ENCODE measurements at regions not wholly inside any gene's neighbourhood (a gene's known extent, or its start where the extent isn't known, plus 50 kb on each side); places are given as distances from the start of the nearest gene placed in this dataset.

DNA sequence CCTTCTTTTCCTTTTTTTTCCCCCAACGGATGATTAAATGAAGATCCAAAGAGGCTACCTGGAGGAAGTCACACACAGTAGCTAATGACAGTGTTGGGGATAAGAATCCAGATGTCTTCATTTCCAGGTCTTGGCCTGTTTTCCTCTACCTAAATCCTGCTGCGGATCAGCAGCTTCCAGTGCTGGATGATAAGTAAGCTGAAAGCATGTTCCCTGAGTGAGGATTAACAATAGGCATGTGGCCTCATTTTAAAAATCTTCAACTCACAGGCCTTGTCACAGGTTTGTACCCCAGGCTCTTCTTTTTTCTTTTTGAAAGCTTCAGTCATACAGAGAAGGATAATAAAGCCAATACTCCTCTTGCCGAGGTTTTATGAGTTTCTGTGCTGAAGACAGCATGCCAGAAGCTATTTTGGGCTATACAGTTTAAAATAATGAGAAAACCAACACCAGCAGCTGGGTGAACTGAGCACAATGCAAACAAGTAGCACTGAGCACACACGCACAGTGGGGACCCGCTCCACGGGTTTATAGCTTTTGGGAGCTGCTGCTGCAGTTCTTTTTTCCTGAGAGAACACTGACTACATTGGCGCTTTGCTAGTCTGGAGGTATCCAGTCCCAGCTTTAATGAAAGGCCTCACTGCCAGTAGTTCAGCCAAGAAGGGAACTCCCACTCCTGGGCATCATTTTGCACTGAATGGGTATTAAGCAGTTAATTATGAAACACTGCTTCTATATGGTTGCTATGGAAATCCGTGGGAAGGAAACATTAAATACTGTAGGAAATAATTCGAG, 184.2 kb upstream of the CTSO start:
- H3K4me3 ChIP-seq: no peak overlapping the region
- H3K36me3 ChIP-seq: no peaks in the 10 kb centered on the region
- H3K27ac ChIP-seq: no peak overlapping the region
- intact Hi-C loops (cut with DNase I): no loop called here
- H3K9me3 ChIP-seq: no peaks in the 10 kb centered on the region
- TF ChIP-seq, protein P1, sequence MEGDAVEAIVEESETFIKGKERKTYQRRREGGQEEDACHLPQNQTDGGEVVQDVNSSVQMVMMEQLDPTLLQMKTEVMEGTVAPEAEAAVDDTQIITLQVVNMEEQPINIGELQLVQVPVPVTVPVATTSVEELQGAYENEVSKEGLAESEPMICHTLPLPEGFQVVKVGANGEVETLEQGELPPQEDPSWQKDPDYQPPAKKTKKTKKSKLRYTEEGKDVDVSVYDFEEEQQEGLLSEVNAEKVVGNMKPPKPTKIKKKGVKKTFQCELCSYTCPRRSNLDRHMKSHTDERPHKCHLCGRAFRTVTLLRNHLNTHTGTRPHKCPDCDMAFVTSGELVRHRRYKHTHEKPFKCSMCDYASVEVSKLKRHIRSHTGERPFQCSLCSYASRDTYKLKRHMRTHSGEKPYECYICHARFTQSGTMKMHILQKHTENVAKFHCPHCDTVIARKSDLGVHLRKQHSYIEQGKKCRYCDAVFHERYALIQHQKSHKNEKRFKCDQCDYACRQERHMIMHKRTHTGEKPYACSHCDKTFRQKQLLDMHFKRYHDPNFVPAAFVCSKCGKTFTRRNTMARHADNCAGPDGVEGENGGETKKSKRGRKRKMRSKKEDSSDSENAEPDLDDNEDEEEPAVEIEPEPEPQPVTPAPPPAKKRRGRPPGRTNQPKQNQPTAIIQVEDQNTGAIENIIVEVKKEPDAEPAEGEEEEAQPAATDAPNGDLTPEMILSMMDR (IDR thresholded peaks at IDR 0.05): no peak
- H3K27me3 ChIP-seq: no peaks in the 10 kb centered on the region
- ATAC-seq (no peak), DNase-seq (no peak), FAIRE-seq (no peak)
- no peaks in the 10 kb centered on the region for H3K4me1 ChIP-seq
- WGBS, 2 donors: 46 to 47% methylated on average over 9 of the region's 9 CpGs

DNA sequence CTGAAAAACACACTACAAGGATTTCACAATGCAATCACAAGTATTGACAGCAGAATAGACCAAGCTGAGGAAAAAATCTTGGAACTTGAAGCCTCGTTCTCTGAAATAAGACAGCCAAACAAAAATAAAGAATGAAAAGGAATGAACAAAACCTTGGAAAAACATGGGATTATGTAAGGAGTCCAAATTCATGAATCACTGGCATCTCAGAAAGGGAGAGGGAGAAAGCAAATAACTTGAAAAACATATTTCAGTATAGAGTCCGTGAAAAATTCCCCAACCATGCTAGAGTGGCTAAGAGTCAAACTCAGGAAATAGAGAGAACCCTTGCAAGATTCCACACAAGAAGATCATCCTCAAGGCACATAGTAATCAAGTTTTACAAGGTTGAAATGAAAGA, 178.5 kb upstream of the CTSO start:
- no peak for ATAC-seq
- TF ChIP-seq, protein P1 (IDR thresholded peaks at IDR 0.05): no peak
- no peak overlapping the region for H3K27ac ChIP-seq
- no peaks in the 10 kb centered on the region for H3K4me1 ChIP-seq
- no peak for FAIRE-seq
- no peaks in the 10 kb centered on the region for H3K9me3 ChIP-seq
- DNase-seq: no peak
- 61 to 72% methylated on average over 2 of the region's 2 CpGs for WGBS, 2 donors
- H3K36me3 ChIP-seq: no peaks in the 10 kb centered on the region
- no peak overlapping the region for H3K4me3 ChIP-seq
- intact Hi-C loops (cut with DNase I): no loop called here
- no peaks in the 10 kb centered on the region for H3K27me3 ChIP-seq

DNA sequence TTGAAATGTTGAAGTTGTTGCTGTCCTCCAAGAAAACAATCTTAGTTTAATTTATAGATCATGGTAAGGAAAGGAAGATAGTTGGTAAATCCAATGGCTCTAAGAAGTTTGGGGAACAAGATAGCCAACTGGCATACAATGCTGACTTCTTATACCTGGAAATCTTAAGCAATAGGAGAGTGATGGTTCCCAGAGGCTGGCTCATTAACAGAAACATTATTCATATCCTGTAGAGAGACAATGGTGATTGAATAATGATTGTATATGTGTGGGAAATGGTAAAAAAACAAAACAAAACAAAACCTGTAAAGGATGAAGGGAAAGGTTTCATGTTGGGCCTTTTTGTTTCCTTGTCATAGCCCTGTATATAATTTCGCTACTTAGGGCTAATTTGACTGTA, 174.9 kb upstream of the CTSO start:
- DNase-seq: no peak
- Histone ChIP-seq H3K27ac (no peak overlapping the region), H3K4me1 (no peaks in the 10 kb centered on the region), H3K27me3 (no peaks in the 10 kb centered on the region), H3K4me3 (no peak overlapping the region), H3K36me3 (no peaks in the 10 kb centered on the region), H3K9me3 (no peaks in the 10 kb centered on the region)
- 19 to 60% methylated on average over 1 of the region's 1 CpG for WGBS, 2 donors
- no peak for ATAC-seq
- intact Hi-C loops (cut with DNase I): no loop called here
- FAIRE-seq: no peak
- TF ChIP-seq, protein P1 (IDR thresholded peaks at IDR 0.05): no peak

DNA sequence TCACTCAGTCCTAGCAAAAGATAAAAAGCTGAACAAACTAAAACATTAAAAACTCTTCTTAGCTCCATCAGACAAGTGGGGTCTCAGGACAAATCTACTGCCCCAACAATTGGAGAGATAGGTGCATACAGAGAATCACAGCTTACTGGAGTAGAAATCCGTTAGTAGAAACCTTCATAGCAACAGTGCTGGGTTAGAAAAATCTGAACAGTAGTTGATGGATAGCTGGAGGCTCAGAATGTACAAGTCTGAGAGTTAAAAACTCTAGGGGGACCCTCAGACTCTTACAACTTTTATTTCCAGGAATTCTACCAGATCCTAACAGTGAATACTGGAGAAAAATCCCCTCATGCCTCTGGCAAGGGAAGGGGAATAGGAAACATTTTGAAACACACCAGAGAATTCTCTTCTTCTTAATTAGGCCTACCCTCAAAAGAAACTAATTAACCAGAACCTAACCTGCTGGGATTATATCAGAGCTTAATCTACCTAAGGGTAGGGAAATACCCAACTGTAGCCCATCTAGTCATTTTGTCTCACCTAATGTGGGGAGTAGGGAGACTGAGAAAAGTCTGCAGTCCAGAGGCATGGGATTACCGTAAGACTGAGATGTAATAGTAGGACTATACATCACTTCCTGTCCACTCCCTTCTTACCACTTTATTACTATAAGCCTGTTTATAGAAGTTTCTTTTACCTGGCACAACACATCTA, 165.0 kb upstream of the CTSO start:
- Histone ChIP-seq H3K4me1 (no peaks in the 10 kb centered on the region), H3K36me3 (no peaks in the 10 kb centered on the region), H3K27ac (no peak overlapping the region), H3K9me3 (no peaks in the 10 kb centered on the region), H3K27me3 (no peaks in the 10 kb centered on the region), H3K4me3 (no peak overlapping the region)
- TF ChIP-seq, protein P1 (IDR thresholded peaks at IDR 0.05): no peak
- FAIRE-seq (no peak), DNase-seq (no peak), ATAC-seq (no peak)
- 69 to 70% methylated on average over 2 of the region's 2 CpGs for WGBS, 2 donors
- intact Hi-C loops (cut with DNase I): no loop called here

DNA sequence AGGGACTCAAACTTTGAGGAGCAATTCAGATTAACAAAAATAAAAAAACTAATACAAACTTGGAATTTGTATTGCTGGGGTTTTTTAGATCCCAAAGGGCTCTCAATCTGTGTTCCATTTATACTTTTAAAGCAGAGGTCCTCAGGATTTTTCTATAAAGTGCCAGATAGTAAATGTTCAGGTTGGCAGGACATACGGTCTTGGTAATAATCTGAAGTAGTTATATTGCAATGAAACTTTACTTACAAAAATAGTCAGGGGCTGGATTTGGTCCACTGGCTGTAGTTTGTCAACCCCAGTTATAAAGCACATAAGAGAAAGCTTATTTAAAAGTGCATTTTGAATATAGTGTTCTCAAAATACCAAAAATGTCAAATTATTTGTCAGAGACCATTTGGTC, 164.1 kb upstream of the CTSO start:
- Histone ChIP-seq H3K27ac (no peak overlapping the region), H3K4me1 (no peaks in the 10 kb centered on the region), H3K27me3 (no peaks in the 10 kb centered on the region), H3K9me3 (no peaks in the 10 kb centered on the region), H3K36me3 (no peaks in the 10 kb centered on the region), H3K4me3 (no peak overlapping the region)
- ATAC-seq (no peak), DNase-seq (no peak), FAIRE-seq (no peak)
- WGBS, 2 donors: 35 to 84% methylated on average over 1 of the region's 1 CpG
- TF ChIP-seq, protein P1 (IDR thresholded peaks at IDR 0.05): no peak
- intact Hi-C loops (cut with DNase I): no loop called here
